ENCODE measurements at regions not wholly inside any gene's neighbourhood (a gene's known extent, or its start where the extent isn't known, plus 50 kb on each side); places are given as distances from the start of the nearest gene placed in this dataset.
"Not testable (repeated sequence)": the region's sequence is repeated elsewhere in the genome, so short reads cannot be mapped to it uniquely, and the experiment has no call there.

GRCh38 chr22:11066458-11067285, 4461.3 kb upstream of the OR11H1 start:
- Mint-ChIP-seq H3K27me3 (ENCODE audit: unreplicated experiment) (peaks cover 34% of the 10 kb centered on the region), H3K27ac (ENCODE audit: unreplicated experiment) (peak overlapping the region; percentile 88), H3K4me1 (ENCODE audit: unreplicated experiment) (no peaks in the 10 kb centered on the region), H3K9me3 (ENCODE audit: unreplicated experiment) (peaks cover 48% of the 10 kb centered on the region), H3K36me3 (ENCODE audit: low read depth, unreplicated experiment) (peaks cover 35% of the 10 kb centered on the region), H3K4me3 (ENCODE audit: unreplicated experiment) (peak overlapping the region; percentile 33)
- no peak for DNase-seq (ENCODE audit: low spot score)
- TF ChIP-seq CTCF (IDR thresholded peaks at IDR 0.05; ENCODE audit: unreplicated experiment), result no peak

- DNase-seq (ENCODE audit: low spot score); H3K4me1 Mint-ChIP-seq (ENCODE audit: unreplicated experiment): not testable (repeated sequence)
- Mint-ChIP-seq H3K27ac (ENCODE audit: unreplicated experiment) (peak overlapping the region; percentile 6), H3K4me3 (ENCODE audit: unreplicated experiment) (peak overlapping the region; percentile 45), H3K9me3 (ENCODE audit: unreplicated experiment) (peaks cover 48% of the 10 kb centered on the region), H3K36me3 (ENCODE audit: low read depth, unreplicated experiment) (peaks cover 35% of the 10 kb centered on the region), H3K27me3 (ENCODE audit: unreplicated experiment) (peaks cover 34% of the 10 kb centered on the region)
These were observed 4460.6 kb upstream of the OR11H1 start for GRCh38 chr22:11067286-11067871.

DNA sequence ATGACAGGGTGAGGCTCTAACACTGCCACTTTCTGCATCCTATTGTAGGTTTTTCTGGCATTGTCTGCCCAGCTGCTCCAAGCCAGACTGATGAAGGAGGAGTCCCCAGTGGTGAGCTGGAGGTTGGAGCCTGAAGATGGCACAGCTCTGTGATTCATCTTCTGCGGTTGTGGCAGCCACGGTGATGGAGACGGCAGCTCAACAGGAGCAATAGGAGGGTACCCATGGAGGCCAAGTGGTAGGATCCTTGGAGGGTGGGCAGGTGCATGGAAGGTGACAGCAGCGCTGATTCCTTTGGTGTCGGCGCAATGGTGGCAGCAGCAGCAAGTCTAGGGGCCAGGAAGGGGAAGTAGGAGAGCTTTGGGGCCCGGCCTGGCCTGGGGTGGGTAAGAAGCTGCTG, 4460.1 kb upstream of the OR11H1 start:
- H3K36me3 Mint-ChIP-seq (ENCODE audit: low read depth, unreplicated experiment), result peaks cover 35% of the 10 kb centered on the region
- peak overlapping the region; percentile 6 for H3K27ac Mint-ChIP-seq (ENCODE audit: unreplicated experiment)
- peak overlapping the region; percentile 45 for H3K4me3 Mint-ChIP-seq (ENCODE audit: unreplicated experiment)
- not testable (repeated sequence) for H3K4me1 Mint-ChIP-seq (ENCODE audit: unreplicated experiment); DNase-seq (ENCODE audit: low spot score)
- peaks cover 46% of the 10 kb centered on the region for H3K9me3 Mint-ChIP-seq (ENCODE audit: unreplicated experiment)
- H3K27me3 Mint-ChIP-seq (ENCODE audit: unreplicated experiment), result peaks cover 34% of the 10 kb centered on the region

DNA sequence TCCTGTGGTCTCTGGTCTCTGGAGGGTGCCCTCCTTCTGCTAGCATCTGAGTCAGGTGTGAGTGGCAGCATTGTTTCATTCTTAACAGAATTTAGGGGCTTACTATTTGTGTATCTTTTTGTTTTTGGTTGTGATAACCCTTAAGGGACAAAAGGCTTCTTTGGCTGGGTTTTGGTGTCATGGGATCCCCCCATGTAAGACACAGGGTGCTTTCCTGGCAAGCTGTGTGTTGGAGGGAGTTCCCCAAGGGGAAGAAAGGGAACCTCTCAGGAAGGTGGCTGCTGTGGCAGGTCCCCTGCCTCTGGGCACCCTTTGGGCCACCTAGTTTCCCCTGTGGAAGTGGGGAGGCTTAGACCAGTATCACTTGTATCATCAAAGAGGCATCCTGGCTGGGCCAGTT, 4459.6 kb upstream of the OR11H1 start:
- Mint-ChIP-seq H3K27me3 (ENCODE audit: unreplicated experiment) (peaks cover 34% of the 10 kb centered on the region), H3K9me3 (ENCODE audit: unreplicated experiment) (peaks cover 41% of the 10 kb centered on the region), H3K36me3 (ENCODE audit: low read depth, unreplicated experiment) (peaks cover 35% of the 10 kb centered on the region)
- not testable (repeated sequence) for H3K4me3 Mint-ChIP-seq (ENCODE audit: unreplicated experiment); DNase-seq (ENCODE audit: low spot score); H3K4me1 Mint-ChIP-seq (ENCODE audit: unreplicated experiment); H3K27ac Mint-ChIP-seq (ENCODE audit: unreplicated experiment)
